ENCODE measurements at regions not wholly inside any gene's neighbourhood (a gene's known extent, or its start where the extent isn't known, plus 50 kb on each side); places are given as distances from the start of the nearest gene placed in this dataset.

DNA sequence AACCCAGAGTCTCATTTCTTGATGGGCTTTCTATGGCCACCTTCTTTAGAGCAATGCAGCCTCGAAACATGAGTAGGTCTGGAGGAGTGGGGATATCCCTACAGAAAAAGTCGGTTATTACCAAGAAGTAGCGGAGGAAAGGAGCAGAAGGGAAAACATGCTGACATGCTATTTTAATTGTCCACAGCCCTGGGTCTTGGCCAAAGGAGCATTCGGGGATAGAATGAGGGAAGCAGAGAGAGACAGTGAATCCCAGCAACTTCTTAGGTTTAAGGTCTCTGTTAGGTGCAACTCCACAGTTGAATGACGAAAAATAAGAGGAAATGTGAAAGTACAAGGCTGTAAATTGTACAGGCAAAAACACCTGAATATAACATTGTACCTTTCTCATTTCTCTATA is 506.7 kb upstream of the CDH18 start:
- TF ChIP-seq, protein P1, sequence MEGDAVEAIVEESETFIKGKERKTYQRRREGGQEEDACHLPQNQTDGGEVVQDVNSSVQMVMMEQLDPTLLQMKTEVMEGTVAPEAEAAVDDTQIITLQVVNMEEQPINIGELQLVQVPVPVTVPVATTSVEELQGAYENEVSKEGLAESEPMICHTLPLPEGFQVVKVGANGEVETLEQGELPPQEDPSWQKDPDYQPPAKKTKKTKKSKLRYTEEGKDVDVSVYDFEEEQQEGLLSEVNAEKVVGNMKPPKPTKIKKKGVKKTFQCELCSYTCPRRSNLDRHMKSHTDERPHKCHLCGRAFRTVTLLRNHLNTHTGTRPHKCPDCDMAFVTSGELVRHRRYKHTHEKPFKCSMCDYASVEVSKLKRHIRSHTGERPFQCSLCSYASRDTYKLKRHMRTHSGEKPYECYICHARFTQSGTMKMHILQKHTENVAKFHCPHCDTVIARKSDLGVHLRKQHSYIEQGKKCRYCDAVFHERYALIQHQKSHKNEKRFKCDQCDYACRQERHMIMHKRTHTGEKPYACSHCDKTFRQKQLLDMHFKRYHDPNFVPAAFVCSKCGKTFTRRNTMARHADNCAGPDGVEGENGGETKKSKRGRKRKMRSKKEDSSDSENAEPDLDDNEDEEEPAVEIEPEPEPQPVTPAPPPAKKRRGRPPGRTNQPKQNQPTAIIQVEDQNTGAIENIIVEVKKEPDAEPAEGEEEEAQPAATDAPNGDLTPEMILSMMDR (IDR thresholded peaks at IDR 0.05; ENCODE audit: low read length, missing control alignments): no peak
- no peak for DNase-seq (ENCODE audit: low read depth)
- no peak overlapping the region for H3K4me3 ChIP-seq (replicated peaks; ENCODE audit: low read depth, low read length)

DNA sequence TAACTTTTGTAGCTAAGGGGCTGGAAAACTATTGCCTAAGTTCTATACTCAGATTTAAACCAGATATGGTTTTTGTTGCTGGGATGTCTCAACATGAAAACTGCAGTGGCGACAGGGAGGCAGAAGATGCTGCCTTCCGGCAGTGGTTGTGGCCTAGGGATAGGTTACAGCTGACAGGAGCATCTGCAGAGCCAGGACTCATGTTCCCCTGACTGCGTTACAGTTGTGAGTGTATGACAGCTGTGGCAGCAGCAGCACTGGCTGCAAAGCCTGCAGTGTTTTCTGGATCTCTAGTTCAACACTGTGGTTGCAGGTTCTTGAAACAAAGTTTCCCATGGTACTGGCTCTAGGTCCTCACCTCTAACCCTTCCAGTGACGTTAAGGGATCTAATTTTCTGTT is 498.8 kb upstream of the CDH18 start:
- no peak for DNase-seq (ENCODE audit: low read depth)
- H3K4me3 ChIP-seq (replicated peaks; ENCODE audit: low read depth, low read length): no peak overlapping the region
- TF ChIP-seq, protein P1 (IDR thresholded peaks at IDR 0.05; ENCODE audit: low read length, missing control alignments): no peak

GRCh38 chr5:20476016-20476415 is 488.0 kb upstream of the CDH18 start:
- DNase-seq (ENCODE audit: low read depth): no peak
- no peak overlapping the region for H3K4me3 ChIP-seq (replicated peaks; ENCODE audit: low read depth, low read length)
- TF ChIP-seq, protein P1 (IDR thresholded peaks at IDR 0.05; ENCODE audit: low read length, missing control alignments): no peak

DNA sequence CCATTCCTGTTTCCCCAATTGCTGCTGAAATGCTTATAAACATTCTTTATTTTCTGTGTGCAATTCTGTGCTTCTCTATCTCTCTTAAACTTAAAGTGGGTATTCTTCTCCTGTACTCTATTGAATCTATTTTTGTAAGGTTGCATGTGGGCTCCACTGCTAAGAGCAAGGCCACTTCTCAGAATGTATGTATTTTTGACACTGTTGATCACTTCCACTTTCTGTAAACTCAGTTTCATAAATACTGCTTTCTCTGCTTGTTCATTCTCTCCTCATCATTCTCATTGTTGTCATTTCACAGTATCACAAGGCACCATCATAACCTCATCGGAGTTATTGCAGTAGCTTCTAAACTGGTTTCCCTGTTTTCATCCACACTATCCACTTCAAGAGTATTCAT is 483.0 kb upstream of the CDH18 start:
- no peak overlapping the region for H3K4me3 ChIP-seq (replicated peaks; ENCODE audit: low read depth, low read length)
- TF ChIP-seq, protein P1 (IDR thresholded peaks at IDR 0.05; ENCODE audit: low read length, missing control alignments): no peak
- DNase-seq (ENCODE audit: low read depth): no peak

GRCh38 chr5:20469792-20470191 is 481.8 kb upstream of the CDH18 start:
- H3K4me3 ChIP-seq (replicated peaks; ENCODE audit: low read depth, low read length): no peak overlapping the region
- TF ChIP-seq, protein P1 (IDR thresholded peaks at IDR 0.05; ENCODE audit: low read length, missing control alignments): no peak
- DNase-seq (ENCODE audit: low read depth): no peak

GRCh38 chr5:20469390-20469789 is 481.4 kb upstream of the CDH18 start:
- peak; percentile 1 for DNase-seq (ENCODE audit: low read depth)
- H3K4me3 ChIP-seq (replicated peaks; ENCODE audit: low read depth, low read length): no peak overlapping the region
- TF ChIP-seq, protein P1 (IDR thresholded peaks at IDR 0.05; ENCODE audit: low read length, missing control alignments): no peak

- TF ChIP-seq, protein P1 (IDR thresholded peaks at IDR 0.05; ENCODE audit: low read length, missing control alignments): no peak
- DNase-seq (ENCODE audit: low read depth): no peak
Measured at GRCh38 chr5:20466512-20466911, 478.5 kb upstream of the CDH18 start.

More at GRCh38 chr5:20466512-20466911, 478.5 kb upstream of the CDH18 start:
- no peak overlapping the region for H3K4me3 ChIP-seq (replicated peaks; ENCODE audit: low read depth, low read length)
